ENCODE measurements at regions not wholly inside any gene's neighbourhood (a gene's known extent, or its start where the extent isn't known, plus 50 kb on each side); places are given as distances from the start of the nearest gene placed in this dataset.
A peak's percentile ranks its signal among the peaks of the same experiment; 100 is the strongest.

DNA sequence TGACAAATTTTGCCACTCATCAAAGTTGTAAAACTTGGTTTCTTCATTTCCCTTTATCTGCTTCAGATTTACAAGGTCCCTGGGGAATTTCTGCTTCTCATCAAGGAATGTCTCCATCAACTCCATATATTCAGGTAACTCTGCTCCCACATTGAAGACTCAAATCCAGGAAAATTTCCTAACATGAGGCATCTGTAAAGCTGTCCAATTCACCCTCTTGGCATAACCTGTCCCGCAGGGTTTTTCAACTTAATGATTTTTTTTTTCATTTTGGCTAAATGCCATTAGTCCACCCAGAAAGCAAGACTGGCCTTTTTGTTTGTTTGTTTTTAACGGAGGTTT is 50.2 kb upstream of the SLC30A5 start:
- Mint-ChIP-seq H3K9me3 (no peaks in the 10 kb centered on the region), H3K4me1 (ENCODE audit: low read depth) (peaks cover 4% of the 10 kb centered on the region), H3K27me3 (ENCODE audit: low read depth) (no peaks in the 10 kb centered on the region), H3K4me3 (peak overlapping the region; percentile 82), H3K36me3 (ENCODE audit: insufficient read depth) (no peaks in the 10 kb centered on the region)
- ATAC-seq (no peak), DNase-seq (no peak)
